ENCODE measurements at regions not wholly inside any gene's neighbourhood (a gene's known extent, or its start where the extent isn't known, plus 50 kb on each side); places are given as distances from the start of the nearest gene placed in this dataset.

GRCh38 chr12:16984484-16984883 is 378.5 kb upstream of the LMO3 start:
- Mint-ChIP-seq H3K4me1 (no peaks in the 10 kb centered on the region), H3K4me3 (no peak overlapping the region), H3K9me3 (peaks cover 18% of the 10 kb centered on the region), H3K27ac (no peak overlapping the region), H3K36me3 (ENCODE audit: low read depth) (no peaks in the 10 kb centered on the region), H3K27me3 (ENCODE audit: low read depth) (no peaks in the 10 kb centered on the region)
- TF ChIP-seq CTCF (IDR thresholded peaks at IDR 0.05; ENCODE audit: unreplicated experiment in 3 of 3), result no peak

- Mint-ChIP-seq H3K4me1 (no peaks in the 10 kb centered on the region), H3K36me3 (ENCODE audit: low read depth) (no peaks in the 10 kb centered on the region), H3K4me3 (no peak overlapping the region), H3K9me3 (no peaks in the 10 kb centered on the region), H3K27me3 (ENCODE audit: low read depth) (no peaks in the 10 kb centered on the region), H3K27ac (no peak overlapping the region)
- TF ChIP-seq CTCF (IDR thresholded peaks at IDR 0.05; ENCODE audit: unreplicated experiment in 3 of 3), result no peak
Measured at GRCh38 chr12:16972923-16973770, 367.2 kb upstream of the LMO3 start.

GRCh38 chr12:16962889-16963288 is 356.9 kb upstream of the LMO3 start:
- H3K27ac Mint-ChIP-seq, result no peak overlapping the region
- no peaks in the 10 kb centered on the region for H3K4me1 Mint-ChIP-seq
- TF ChIP-seq CTCF (IDR thresholded peaks at IDR 0.05; ENCODE audit: unreplicated experiment in 3 of 3), result no peak
- H3K4me3 Mint-ChIP-seq, result no peak overlapping the region
- no peaks in the 10 kb centered on the region for H3K27me3 Mint-ChIP-seq (ENCODE audit: low read depth)
- no peaks in the 10 kb centered on the region for H3K36me3 Mint-ChIP-seq (ENCODE audit: low read depth)
- no peaks in the 10 kb centered on the region for H3K9me3 Mint-ChIP-seq

GRCh38 chr12:16955083-16955657 is 349.2 kb upstream of the LMO3 start:
- H3K27me3 Mint-ChIP-seq (ENCODE audit: low read depth), result no peaks in the 10 kb centered on the region
- H3K9me3 Mint-ChIP-seq, result no peaks in the 10 kb centered on the region
- TF ChIP-seq CTCF (IDR thresholded peaks at IDR 0.05; ENCODE audit: unreplicated experiment in 3 of 3), result no peak
- H3K36me3 Mint-ChIP-seq (ENCODE audit: low read depth), result no peaks in the 10 kb centered on the region
- no peak overlapping the region for H3K27ac Mint-ChIP-seq
- H3K4me3 Mint-ChIP-seq, result no peak overlapping the region
- peaks cover 1% of the 10 kb centered on the region for H3K4me1 Mint-ChIP-seq

- H3K27ac Mint-ChIP-seq, result peak overlapping the region; percentile 16 to 48 (median 24)
- H3K36me3 Mint-ChIP-seq (ENCODE audit: low read depth), result no peaks in the 10 kb centered on the region
- H3K27me3 Mint-ChIP-seq (ENCODE audit: low read depth), result no peaks in the 10 kb centered on the region
- H3K4me1 Mint-ChIP-seq, result peaks cover 10% of the 10 kb centered on the region
- H3K4me3 Mint-ChIP-seq, result no peak overlapping the region
- TF ChIP-seq CTCF (IDR thresholded peaks at IDR 0.05; ENCODE audit: unreplicated experiment in 3 of 3), result no peak
- H3K9me3 Mint-ChIP-seq, result no peaks in the 10 kb centered on the region
Measured at GRCh38 chr12:16949871-16950667, 344.1 kb upstream of the LMO3 start.

Data from nephron (organoid).